Upper lobe of left lung (tissue), 6 donors: ENCODE measurements at regions not wholly inside any gene's neighbourhood (a gene's known extent, or its start where the extent isn't known, plus 50 kb on each side); places are given as distances from the start of the nearest gene placed in this dataset.

ENCODE experiments used
- ATAC-seq, 2 donors: fragments of 200-7000 bp; cut with Tn5 transposase; one replicate each; pipeline ENCODE4 v1.9.1; 2022; ENCODE audit warnings: mild to moderate bottlenecking in 2 of 2, moderate library complexity in 2 of 2; ENCODE audit not compliant: low FRiP score in 2 of 2
- DNase-seq, 2 donors: peaks; one replicate each; pipeline ENCODE4 v3.0.0-alpha.2; 2019 to 2020
- H3K27ac ChIP-seq, 4 donors: fragments of 200-600 bp; sonication (generic); one replicate each; pipeline ENCODE4 v1.5.1; 2016 to 2019
- H3K27me3 ChIP-seq, 4 donors: fragments of 200-600 bp; sonication (generic); one replicate each; pipeline ENCODE4 v1.5.1; 2017 to 2019
- H3K36me3 ChIP-seq, 4 donors: fragments of 200-600 bp; sonication (generic); one replicate each; pipeline ENCODE4 v1.5.1; 2016 to 2019
- H3K4me1 ChIP-seq, 4 donors: fragments of 200-600 bp; sonication (generic); one replicate each; pipeline ENCODE4 v1.5.1; 2018 to 2019
- H3K4me3 ChIP-seq, 4 donors: fragments of 200-600 bp; sonication (generic); one replicate each; pipeline ENCODE4 v1.5.1; 2017 to 2019; ENCODE audit warnings: mild to moderate bottlenecking in 2 of 4, moderate library complexity in 1 of 4
- H3K9me3 ChIP-seq, 4 donors: fragments of 200-600 bp; sonication (generic); one replicate each; pipeline ENCODE4 v1.5.1; 2018 to 2019
- EP300 ChIP-seq, 4 donors: sonication (generic); formaldehyde crosslinking; IDR thresholded peaks; one replicate each; pipeline ENCODE4 v1.5.1; 2017; ENCODE audit warnings: antibody characterized with exemption in 4 of 4, control low read depth in 2 of 4
- POLR2A ChIP-seq, 4 donors: fragments of 450-650 bp; IDR thresholded peaks; one replicate each; pipeline ENCODE4 v1.5.1; 2016 to 2017; ENCODE audit warnings: antibody characterized with exemption in 4 of 4, mild to moderate bottlenecking in 2 of 4
- POLR2AphosphoS5 ChIP-seq, 2 donors: sonication (generic); formaldehyde crosslinking; IDR thresholded peaks; one replicate each; pipeline ENCODE4 v1.5.1; 2017; ENCODE audit warnings: antibody characterized with exemption in 2 of 2
- WGBS, 2 donors: methylation state at CpG; one replicate each; pipeline ENCODE4 v1.1.5; 2017 to 2018; 5-methylcytosine and 5-hydroxymethylcytosine counted together
- TF ChIP-seq, protein P1 (sequence below), 6 experiments: fragments of 450-650 bp in 4 of 6; fragments of 200-600 bp in 2 of 6; sonication (generic) in 2 of 6; IDR thresholded peaks; one replicate each; pipeline ENCODE4 v1.5.1; 2016 to 2019; ENCODE audit warnings: antibody characterized with exemption in 6 of 6
- donor health status: DM: no; HTN: no; CAD: no; lungs with moderate emphysema.
- donor health status: DM: no; HTN: yes; CAD: no; lungs with severe emphysema.

DNA sequence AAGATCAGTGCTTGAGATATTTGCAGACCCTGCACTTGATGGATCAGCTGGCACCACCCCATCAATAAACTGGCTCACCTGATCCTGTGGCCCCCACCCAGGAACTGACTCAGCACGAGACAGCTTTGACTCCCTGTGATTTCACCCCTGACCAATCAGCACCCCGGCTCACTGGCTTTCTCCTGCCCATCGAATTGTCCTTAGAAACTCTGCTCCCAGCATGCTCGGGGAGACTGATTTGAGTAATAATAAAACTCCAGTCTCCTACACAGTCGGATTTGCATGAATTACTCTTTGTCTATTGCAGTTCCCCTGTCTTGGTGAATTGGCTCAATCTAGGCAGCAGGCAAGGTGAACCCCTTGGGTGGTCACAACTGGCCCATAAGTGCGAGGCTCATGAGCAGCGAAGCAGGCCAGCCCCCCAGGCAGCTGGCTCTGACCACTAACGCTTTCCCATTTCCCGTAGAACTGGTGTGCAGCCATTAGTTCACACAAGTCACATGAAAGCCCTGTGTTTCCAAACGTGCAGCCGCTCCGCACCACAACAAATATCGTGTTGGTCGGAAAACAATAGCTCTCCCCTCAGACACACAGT, 79.6 kb downstream of the RSPH3 start:
- H3K27me3 ChIP-seq, result no peaks in the 10 kb centered on the region
- WGBS, 2 donors, result 87 to 89% methylated on average over 14 of the region's 14 CpGs
- ATAC-seq, result no peak
- no peak overlapping the region for H3K4me3 ChIP-seq
- no peak overlapping the region for H3K27ac ChIP-seq
- H3K4me1 ChIP-seq, result peaks cover 0 to 7% (median 4%) of the 10 kb centered on the region in 4 donors
- H3K9me3 ChIP-seq, result no peaks in the 10 kb centered on the region
- TF ChIP-seq POLR2AphosphoS5 (IDR thresholded peaks at IDR 0.05) (no peak), EP300 (IDR thresholded peaks at IDR 0.05) (no peak), POLR2A (IDR thresholded peaks at IDR 0.05) (no peak)
- TF ChIP-seq, protein P1, sequence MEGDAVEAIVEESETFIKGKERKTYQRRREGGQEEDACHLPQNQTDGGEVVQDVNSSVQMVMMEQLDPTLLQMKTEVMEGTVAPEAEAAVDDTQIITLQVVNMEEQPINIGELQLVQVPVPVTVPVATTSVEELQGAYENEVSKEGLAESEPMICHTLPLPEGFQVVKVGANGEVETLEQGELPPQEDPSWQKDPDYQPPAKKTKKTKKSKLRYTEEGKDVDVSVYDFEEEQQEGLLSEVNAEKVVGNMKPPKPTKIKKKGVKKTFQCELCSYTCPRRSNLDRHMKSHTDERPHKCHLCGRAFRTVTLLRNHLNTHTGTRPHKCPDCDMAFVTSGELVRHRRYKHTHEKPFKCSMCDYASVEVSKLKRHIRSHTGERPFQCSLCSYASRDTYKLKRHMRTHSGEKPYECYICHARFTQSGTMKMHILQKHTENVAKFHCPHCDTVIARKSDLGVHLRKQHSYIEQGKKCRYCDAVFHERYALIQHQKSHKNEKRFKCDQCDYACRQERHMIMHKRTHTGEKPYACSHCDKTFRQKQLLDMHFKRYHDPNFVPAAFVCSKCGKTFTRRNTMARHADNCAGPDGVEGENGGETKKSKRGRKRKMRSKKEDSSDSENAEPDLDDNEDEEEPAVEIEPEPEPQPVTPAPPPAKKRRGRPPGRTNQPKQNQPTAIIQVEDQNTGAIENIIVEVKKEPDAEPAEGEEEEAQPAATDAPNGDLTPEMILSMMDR (IDR thresholded peaks at IDR 0.05), result no peak
- DNase-seq, result no peak
- H3K36me3 ChIP-seq, result no peaks in the 10 kb centered on the region

GRCh38 chr6:158919865-158920264, 80.1 kb downstream of the RSPH3 start:
- H3K27ac ChIP-seq, result no peak overlapping the region
- ATAC-seq (no peak), DNase-seq (no peak)
- WGBS, 2 donors, result 82 to 87% methylated on average over 3 of the region's 3 CpGs
- H3K4me3 ChIP-seq, result no peak overlapping the region
- no peaks in the 10 kb centered on the region for H3K27me3 ChIP-seq
- H3K4me1 ChIP-seq, result peaks cover 0 to 7% (median 4%) of the 10 kb centered on the region in 4 donors
- TF ChIP-seq, protein P1 (IDR thresholded peaks at IDR 0.05), result no peak
- TF ChIP-seq POLR2AphosphoS5 (IDR thresholded peaks at IDR 0.05), result no peak
- TF ChIP-seq POLR2A (IDR thresholded peaks at IDR 0.05), result no peak
- TF ChIP-seq EP300 (IDR thresholded peaks at IDR 0.05), result no peak
- no peaks in the 10 kb centered on the region for H3K9me3 ChIP-seq
- H3K36me3 ChIP-seq, result no peaks in the 10 kb centered on the region

DNA sequence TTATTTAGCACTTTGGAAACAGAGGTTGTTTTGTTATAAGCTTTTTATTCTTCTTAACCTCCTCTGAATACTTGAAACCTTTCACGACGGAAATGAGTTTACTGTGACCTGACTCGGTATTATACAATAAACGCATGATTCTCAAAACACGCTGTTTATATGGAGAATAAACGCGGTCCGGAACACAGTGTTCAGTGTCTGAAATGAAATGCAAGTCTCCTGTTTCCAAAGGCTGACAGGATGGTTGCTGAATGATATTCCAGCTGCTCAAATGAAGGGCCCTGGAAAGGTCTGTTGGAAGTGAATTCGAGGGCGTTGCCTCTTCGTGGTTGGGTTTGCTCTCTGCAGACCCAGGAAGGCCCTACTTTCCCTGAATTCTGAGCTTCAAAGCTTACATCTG, 83.4 kb downstream of the RSPH3 start:
- Histone ChIP-seq H3K27me3 (no peaks in the 10 kb centered on the region), H3K27ac (peak overlapping the region in 2 of 4 donors; percentile 2 to 22), H3K9me3 (no peaks in the 10 kb centered on the region), H3K36me3 (no peaks in the 10 kb centered on the region), H3K4me1 (peaks cover 3 to 11% (median 6%) of the 10 kb centered on the region in 4 donors), H3K4me3 (no peak overlapping the region)
- DNase-seq (no peak), ATAC-seq (no peak)
- 78 to 83% methylated on average over 11 of the region's 11 CpGs for WGBS, 2 donors
- TF ChIP-seq EP300 (IDR thresholded peaks at IDR 0.05) (peak in 1 of 4 donors; percentile 25), POLR2AphosphoS5 (IDR thresholded peaks at IDR 0.05) (no peak), POLR2A (IDR thresholded peaks at IDR 0.05) (no peak)
- TF ChIP-seq, protein P1 (IDR thresholded peaks at IDR 0.05), result no peak

- WGBS, 2 donors, result 90 to 93% methylated on average over 8 of the region's 8 CpGs
Measured at GRCh38 chr6:158914923-158915322, 85.1 kb downstream of the RSPH3 start.

More at GRCh38 chr6:158914923-158915322, 85.1 kb downstream of the RSPH3 start:
- peaks cover 7 to 23% (median 17%) of the 10 kb centered on the region in 4 donors for H3K4me1 ChIP-seq
- H3K27ac ChIP-seq, result no peak overlapping the region
- H3K36me3 ChIP-seq, result no peaks in the 10 kb centered on the region
- no peaks in the 10 kb centered on the region for H3K27me3 ChIP-seq
- H3K9me3 ChIP-seq, result no peaks in the 10 kb centered on the region
- no peak for TF ChIP-seq POLR2A (IDR thresholded peaks at IDR 0.05)
- TF ChIP-seq, protein P1 (IDR thresholded peaks at IDR 0.05), result no peak
- no peak overlapping the region for H3K4me3 ChIP-seq
- ATAC-seq (no peak), DNase-seq (no peak)
